Astrocyte (in vitro differentiated cells and primary cell): ENCODE measurements at regions not wholly inside any gene's neighbourhood (a gene's known extent, or its start where the extent isn't known, plus 50 kb on each side); places are given as distances from the start of the nearest gene placed in this dataset.

Experiments
- DNase-seq: peaks from one replicate; pipeline ENCODE4 v3.0.0-alpha.2; 2010; ENCODE audit warnings: low read depth
- FAIRE-seq: peaks from 2 replicates; lab custom pipeline; 2011; peaks lifted over from hg19 to GRCh38; lab: Jason Lieb, UNC
- H2AFZ ChIP-seq: 2 replicates; pipeline ENCODE4 v1.6.0; 2012; ENCODE audit warnings: low read depth, low read length, inconsistent platforms
- H3K27ac ChIP-seq: 2 replicates; pipeline ENCODE4 v1.5.1; 2011; ENCODE audit warnings: low read depth, low read length, inconsistent platforms
- H3K27me3 ChIP-seq: 2 replicates; pipeline ENCODE4 v1.6.0; 2011; ENCODE audit warnings: low read length, inconsistent platforms; ENCODE audit not compliant: insufficient read depth
- H3K36me3 ChIP-seq: 2 replicates; pipeline ENCODE4 v1.5.1; 2011; ENCODE audit warnings: low read length, inconsistent platforms; ENCODE audit not compliant: insufficient read depth
- H3K4me1 ChIP-seq: 2 replicates; pipeline ENCODE4 v1.5.1; 2011; ENCODE audit warnings: low read length, inconsistent platforms; ENCODE audit not compliant: insufficient read depth
- H3K4me2 ChIP-seq: 2 replicates; pipeline ENCODE4 v1.6.0; 2012; ENCODE audit warnings: low read length, inconsistent platforms
- H3K4me3 ChIP-seq: 2 replicates; pipeline ENCODE4 v1.5.1; 2011; ENCODE audit warnings: low read depth, mild to moderate bottlenecking, low read length, inconsistent platforms; ENCODE audit not compliant: insufficient read depth
- H3K79me2 ChIP-seq: 2 replicates; pipeline ENCODE4 v1.6.0; 2012; ENCODE audit warnings: mild to moderate bottlenecking, low read length, inconsistent platforms; ENCODE audit not compliant: insufficient read depth
- H3K9ac ChIP-seq: 2 replicates; pipeline ENCODE4 v1.6.0; 2012; ENCODE audit warnings: mild to moderate bottlenecking, low read length, inconsistent platforms
- H3K9me3 ChIP-seq: 2 replicates; pipeline ENCODE4 v1.5.1; 2012; ENCODE audit warnings: low read depth, mild to moderate bottlenecking, low read length, inconsistent platforms; ENCODE audit not compliant: insufficient read depth
- H4K20me1 ChIP-seq: 2 replicates; pipeline ENCODE4 v1.6.0; 2012; ENCODE audit warnings: low read length, inconsistent platforms; ENCODE audit not compliant: insufficient read depth
- H3K27ac Mint-ChIP-seq: one replicate; pipeline ENCODE4 v1.8.0; 2021; ENCODE audit warnings: mild to moderate bottlenecking, mixed read lengths; ENCODE audit not compliant: unreplicated experiment
- H3K27me3 Mint-ChIP-seq: one replicate; pipeline ENCODE4 v1.8.0; 2021; ENCODE audit warnings: low read depth, mixed read lengths; ENCODE audit not compliant: unreplicated experiment
- H3K36me3 Mint-ChIP-seq: one replicate; pipeline ENCODE4 v1.8.0; 2021; ENCODE audit warnings: low read depth, mixed read lengths; ENCODE audit not compliant: unreplicated experiment
- H3K4me1 Mint-ChIP-seq: one replicate; pipeline ENCODE4 v1.8.0; 2021; ENCODE audit warnings: low read depth, mixed read lengths; ENCODE audit not compliant: unreplicated experiment
- H3K4me3 Mint-ChIP-seq: one replicate; pipeline ENCODE4 v1.8.0; 2021; ENCODE audit warnings: mild to moderate bottlenecking, moderate library complexity, mixed read lengths; ENCODE audit not compliant: unreplicated experiment
- H3K9me3 Mint-ChIP-seq: one replicate; pipeline ENCODE4 v1.8.0; 2021; ENCODE audit warnings: mild to moderate bottlenecking, mixed read lengths; ENCODE audit not compliant: unreplicated experiment
- CTCF ChIP-seq: IDR thresholded peaks from 2 replicates; pipeline ENCODE4 v1.5.1; 2011; ENCODE audit warnings: low read depth, mild to moderate bottlenecking, inconsistent platforms, low read length, moderate library complexity; ENCODE audit not compliant: insufficient read depth
- EZH2 ChIP-seq: IDR thresholded peaks from 2 replicates; pipeline ENCODE4 v1.6.1; 2012; ENCODE audit warnings: mild to moderate bottlenecking, low read length, inconsistent platforms; ENCODE audit not compliant: insufficient read depth

GRCh38 chr12:60317361-60317760 is 721.5 kb downstream of the SLC16A7 start:
- Histone ChIP-seq H2AFZ (no peak overlapping the region), H4K20me1 (no peaks in the 10 kb centered on the region), H3K9me3 (no peaks in the 10 kb centered on the region), H3K9ac (no peak overlapping the region), H3K27ac (no peak overlapping the region), H3K36me3 (no peaks in the 10 kb centered on the region), H3K27me3 (no peaks in the 10 kb centered on the region), H3K79me2 (no peaks in the 10 kb centered on the region), H3K4me3 (no peak overlapping the region), H3K4me2 (no peak overlapping the region), H3K4me1 (no peaks in the 10 kb centered on the region)
- DNase-seq, result no peak
- H3K4me3 Mint-ChIP-seq, result no peak overlapping the region
- no peak for TF ChIP-seq CTCF
- no peak for TF ChIP-seq EZH2
- H3K36me3 Mint-ChIP-seq, result no peaks in the 10 kb centered on the region
- FAIRE-seq, result no peak
- H3K9me3 Mint-ChIP-seq, result no peaks in the 10 kb centered on the region
- H3K27ac Mint-ChIP-seq, result no peak overlapping the region
- H3K27me3 Mint-ChIP-seq, result no peaks in the 10 kb centered on the region
- no peaks in the 10 kb centered on the region for H3K4me1 Mint-ChIP-seq

- Histone ChIP-seq H3K27me3 (no peaks in the 10 kb centered on the region), H3K9me3 (no peaks in the 10 kb centered on the region), H3K79me2 (no peaks in the 10 kb centered on the region), H3K4me1 (no peaks in the 10 kb centered on the region), H3K4me3 (no peak overlapping the region), H3K27ac (no peak overlapping the region), H3K4me2 (no peak overlapping the region), H3K36me3 (no peaks in the 10 kb centered on the region), H2AFZ (no peak overlapping the region), H4K20me1 (no peaks in the 10 kb centered on the region), H3K9ac (no peak overlapping the region)
- no peaks in the 10 kb centered on the region for H3K36me3 Mint-ChIP-seq
- no peaks in the 10 kb centered on the region for H3K27me3 Mint-ChIP-seq
- H3K27ac Mint-ChIP-seq, result no peak overlapping the region
- H3K9me3 Mint-ChIP-seq, result no peaks in the 10 kb centered on the region
- no peak for DNase-seq
- no peak for FAIRE-seq
- H3K4me1 Mint-ChIP-seq, result no peaks in the 10 kb centered on the region
- H3K4me3 Mint-ChIP-seq, result no peak overlapping the region
- no peak for TF ChIP-seq EZH2
- no peak for TF ChIP-seq CTCF
Measured at GRCh38 chr12:60324746-60325145, 728.9 kb downstream of the SLC16A7 start.

- no peaks in the 10 kb centered on the region for H3K4me1 ChIP-seq
- no peaks in the 10 kb centered on the region for H4K20me1 ChIP-seq
- H2AFZ ChIP-seq, result no peak overlapping the region
- no peak overlapping the region for H3K9ac ChIP-seq
- FAIRE-seq (no peak), DNase-seq (peak; percentile 3)
- Mint-ChIP-seq H3K36me3 (no peaks in the 10 kb centered on the region), H3K27ac (no peak overlapping the region), H3K9me3 (no peaks in the 10 kb centered on the region), H3K27me3 (no peaks in the 10 kb centered on the region), H3K4me3 (no peak overlapping the region), H3K4me1 (peaks cover 9% of the 10 kb centered on the region)
- H3K27me3 ChIP-seq, result no peaks in the 10 kb centered on the region
- no peak for TF ChIP-seq CTCF
- H3K9me3 ChIP-seq, result no peaks in the 10 kb centered on the region
- no peak overlapping the region for H3K4me3 ChIP-seq
- no peaks in the 10 kb centered on the region for H3K36me3 ChIP-seq
- no peak overlapping the region for H3K27ac ChIP-seq
- no peak overlapping the region for H3K4me2 ChIP-seq
- no peaks in the 10 kb centered on the region for H3K79me2 ChIP-seq
Measured at GRCh38 chr12:60333461-60333860, 737.6 kb downstream of the SLC16A7 start.
